NCI-H2227 (cell line): ENCODE measurements at regions not wholly inside any gene's neighbourhood (a gene's known extent, or its start where the extent isn't known, plus 50 kb on each side); places are given as distances from the start of the nearest gene placed in this dataset.

Experiments used
- DNase-seq: peaks from one replicate; lab custom pipeline; 2025; ENCODE audit not compliant: unreplicated experiment; lab: John Stamatoyannopoulos, UW

GRCh38 chr2:240355001-240355891, 80.2 kb upstream of the GPC1 start:
- DNase-seq = no peak

DNA sequence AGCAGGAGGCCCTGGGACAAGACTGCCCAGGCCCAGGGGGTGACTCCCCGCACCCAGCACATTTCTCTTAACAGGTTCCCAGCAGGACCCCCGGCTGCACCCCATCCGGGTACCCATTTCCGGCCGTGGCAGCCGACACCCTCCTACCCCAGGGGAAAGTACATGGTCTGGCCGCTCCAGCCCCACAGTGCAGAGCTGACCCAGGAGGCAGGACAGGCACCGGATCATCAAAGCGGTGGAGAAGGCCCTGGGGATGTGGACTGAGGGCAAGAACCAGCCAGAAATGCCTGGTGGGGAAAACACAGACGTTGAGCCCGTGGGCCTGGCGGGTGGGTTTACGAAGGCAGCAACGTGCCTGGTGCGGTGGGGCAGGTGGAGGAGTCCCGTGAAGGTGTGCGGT, 79.5 kb upstream of the GPC1 start:
- DNase-seq = no peak

DNA sequence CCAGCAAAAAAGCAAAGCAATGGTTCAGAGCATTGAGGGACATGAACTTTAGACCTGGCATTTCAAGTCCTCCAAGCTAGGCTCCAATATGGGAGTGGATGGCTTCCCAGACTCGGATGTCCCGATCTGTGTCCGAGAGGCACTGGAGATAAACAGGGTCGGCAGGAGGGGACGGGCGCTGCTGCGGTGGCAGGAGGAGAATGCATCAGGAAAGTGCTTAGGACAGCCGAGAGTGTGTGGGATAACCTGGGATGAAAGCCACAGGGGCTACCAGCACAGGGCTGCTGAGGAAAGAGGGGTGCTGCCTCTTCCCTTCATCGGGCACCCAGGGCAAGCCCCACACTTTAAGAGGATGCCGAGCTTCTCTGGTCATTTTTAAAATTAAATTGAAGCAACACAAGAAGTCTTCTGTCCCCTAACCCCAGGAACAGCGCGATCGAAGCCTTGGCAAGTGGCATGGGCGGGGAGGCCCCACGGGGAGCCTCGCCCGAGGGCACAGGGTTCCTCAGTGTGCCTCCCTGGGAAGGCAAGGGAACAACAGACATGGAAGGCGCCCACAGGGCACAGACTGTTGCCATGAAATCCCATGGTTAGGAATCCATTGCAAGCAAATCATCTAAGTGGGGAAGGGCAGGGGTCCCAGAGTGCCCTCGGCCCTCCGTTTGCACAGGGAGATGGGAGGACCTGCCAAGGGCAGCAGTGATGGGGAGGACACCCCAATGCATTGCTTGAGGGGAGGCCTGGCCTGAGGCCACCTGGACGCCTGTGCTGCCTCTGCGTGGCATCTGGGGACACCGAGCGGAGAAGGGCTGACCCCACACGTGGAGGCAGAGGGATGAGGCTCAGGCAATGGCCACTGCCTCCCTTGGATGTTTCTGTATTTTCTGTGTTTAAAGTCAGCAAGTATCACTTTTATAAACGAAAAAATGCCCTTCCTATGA, 78.5 kb upstream of the GPC1 start:
- no peak for DNase-seq

- no peak for DNase-seq
These were observed 77.8 kb upstream of the GPC1 start for GRCh38 chr2:240357641-240358012.

GRCh38 chr2:240358080-240358479, 77.4 kb upstream of the GPC1 start:
- DNase-seq = no peak

DNA sequence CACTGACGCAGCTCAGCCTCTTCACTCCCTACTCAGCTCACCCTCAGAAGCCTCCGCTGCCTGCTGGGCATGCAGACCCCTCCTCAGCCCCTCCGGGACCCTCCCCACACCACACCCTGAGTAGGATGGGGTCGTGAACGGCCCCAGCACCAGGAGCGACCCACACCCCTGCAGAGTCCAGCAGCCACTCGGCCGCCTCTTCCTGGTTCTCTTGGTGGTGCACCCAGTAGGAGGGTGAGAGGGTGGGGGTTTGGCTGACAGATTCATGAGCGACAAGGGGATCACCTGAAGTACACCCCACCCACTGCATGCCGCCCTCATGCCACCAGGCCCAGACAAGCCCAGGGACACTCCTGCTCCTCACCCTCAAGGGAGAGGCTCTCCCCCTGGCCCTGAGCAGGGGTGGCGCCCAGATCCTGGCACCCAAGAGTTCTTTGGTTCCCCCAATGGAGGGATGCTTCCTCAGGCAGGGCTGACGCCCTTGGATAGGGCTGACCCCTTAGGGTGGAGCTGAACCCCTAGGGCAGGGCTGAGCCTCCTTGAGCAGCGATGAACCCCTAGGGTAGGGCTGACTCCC, 76.6 kb upstream of the GPC1 start:
- DNase-seq = no peak

- no peak for DNase-seq
These were observed 75.8 kb upstream of the GPC1 start for GRCh38 chr2:240359695-240360094.

DNA sequence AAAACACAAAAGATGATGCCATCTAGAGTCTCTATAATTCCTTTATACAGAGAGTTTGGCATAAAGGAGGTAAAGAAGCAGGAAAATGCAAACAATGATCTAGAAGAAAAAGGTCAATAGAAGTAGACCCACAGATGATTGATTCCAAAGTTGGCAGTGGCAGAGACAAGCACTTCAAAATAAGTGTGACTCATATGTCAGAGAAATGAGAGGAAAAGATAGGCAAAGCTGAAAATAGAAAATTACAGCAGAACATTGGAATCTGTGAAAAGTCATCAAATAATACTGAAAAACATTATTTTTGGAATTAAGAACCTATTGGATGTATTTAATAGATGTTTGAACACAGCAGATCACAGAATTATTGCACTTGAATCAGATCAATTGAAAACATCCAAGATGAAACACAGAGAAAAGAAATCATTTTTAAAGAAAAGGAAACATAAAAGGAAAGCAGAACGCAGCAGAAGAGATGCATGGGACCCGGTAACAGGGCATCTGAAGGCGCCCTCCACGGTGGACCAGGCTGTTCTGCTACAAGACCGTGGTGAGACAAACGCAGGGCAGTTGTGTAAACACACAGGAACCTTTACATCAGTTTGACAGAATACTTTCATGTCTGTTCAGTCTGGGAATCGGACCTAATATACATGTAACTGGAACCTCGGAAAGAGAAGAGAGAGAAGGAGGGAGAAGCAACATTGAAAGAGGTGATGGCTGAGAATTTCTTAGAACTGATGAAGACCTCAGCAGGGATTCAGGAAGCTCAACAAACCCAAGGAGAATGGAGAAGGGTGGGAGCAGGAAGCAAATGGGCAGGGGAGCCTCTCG, 74.6 kb upstream of the GPC1 start:
- DNase-seq = no peak

- DNase-seq = no peak
These were observed 73.2 kb upstream of the GPC1 start for GRCh38 chr2:240362216-240362755.

GRCh38 chr2:240362826-240363745, 72.4 kb upstream of the GPC1 start:
- DNase-seq = no peak

- DNase-seq = no peak
These were observed 71.5 kb upstream of the GPC1 start for GRCh38 chr2:240363746-240364581.

GRCh38 chr2:240364582-240364960, 70.9 kb upstream of the GPC1 start:
- DNase-seq = no peak

DNA sequence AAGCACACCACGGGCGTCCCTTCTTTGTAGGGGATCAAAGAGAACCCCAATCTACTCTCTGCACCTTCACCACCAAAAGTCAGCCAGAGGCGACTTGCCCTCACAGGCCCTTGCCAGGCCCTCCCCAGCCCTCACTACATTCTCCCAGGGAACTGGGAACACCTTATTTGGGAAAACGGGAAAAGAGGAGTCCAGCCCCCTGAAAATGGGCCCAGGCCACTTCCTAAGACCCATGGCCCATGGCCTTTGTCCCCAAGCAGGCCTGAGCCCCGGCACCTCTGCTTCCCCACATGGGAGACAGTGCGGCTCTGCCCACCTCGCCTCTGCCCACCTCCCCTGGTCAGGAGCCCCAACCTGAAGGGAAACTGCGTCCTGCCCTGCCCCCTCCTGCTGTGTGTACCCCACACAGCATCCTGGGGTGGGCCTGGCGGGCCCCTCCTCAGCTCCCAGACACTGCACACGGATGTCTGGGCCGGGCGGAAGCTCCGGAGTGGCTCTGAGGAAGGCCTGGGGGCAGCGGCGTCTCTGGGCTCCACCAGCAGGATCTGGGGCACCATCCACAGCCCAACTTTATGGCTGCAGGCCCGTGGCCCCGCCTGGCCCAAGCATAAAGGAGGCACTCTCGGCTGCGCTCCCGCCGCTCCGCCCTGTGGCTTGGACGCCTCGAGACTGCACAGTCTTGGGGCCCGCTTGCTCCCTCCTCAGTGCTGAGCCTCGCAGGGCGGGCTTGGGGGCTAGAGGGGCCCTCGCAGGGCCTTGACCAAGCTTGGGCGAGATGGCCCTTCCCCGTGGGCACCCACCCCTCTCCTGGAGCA, 70.3 kb upstream of the GPC1 start:
- no peak for DNase-seq

DNA sequence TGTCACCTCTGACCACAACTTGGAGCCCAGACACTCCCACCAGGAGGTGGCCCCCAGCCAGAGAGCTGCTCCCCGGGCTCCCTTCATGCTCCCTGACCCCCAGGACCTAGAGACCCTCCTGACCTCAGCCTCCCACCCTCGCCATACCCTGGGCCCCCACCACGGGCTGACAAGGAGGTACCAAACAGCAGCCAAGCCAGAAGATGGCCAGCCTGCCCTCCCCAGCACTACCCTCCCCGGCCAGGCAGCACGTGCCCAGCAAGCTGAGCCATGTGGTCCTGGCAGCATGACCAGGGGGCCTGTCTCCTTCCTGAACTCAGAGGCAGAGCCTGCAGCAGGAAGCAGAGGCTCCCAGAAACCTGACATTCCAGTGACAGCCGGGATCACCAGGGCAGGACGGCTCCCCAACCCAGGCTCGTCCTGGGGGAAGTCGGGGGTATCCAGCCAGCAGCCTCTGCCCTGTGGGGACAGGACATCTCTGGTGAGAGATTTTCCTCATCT, 69.4 kb upstream of the GPC1 start:
- no peak for DNase-seq

GRCh38 chr2:240366901-240367300, 68.6 kb upstream of the GPC1 start:
- no peak for DNase-seq

DNA sequence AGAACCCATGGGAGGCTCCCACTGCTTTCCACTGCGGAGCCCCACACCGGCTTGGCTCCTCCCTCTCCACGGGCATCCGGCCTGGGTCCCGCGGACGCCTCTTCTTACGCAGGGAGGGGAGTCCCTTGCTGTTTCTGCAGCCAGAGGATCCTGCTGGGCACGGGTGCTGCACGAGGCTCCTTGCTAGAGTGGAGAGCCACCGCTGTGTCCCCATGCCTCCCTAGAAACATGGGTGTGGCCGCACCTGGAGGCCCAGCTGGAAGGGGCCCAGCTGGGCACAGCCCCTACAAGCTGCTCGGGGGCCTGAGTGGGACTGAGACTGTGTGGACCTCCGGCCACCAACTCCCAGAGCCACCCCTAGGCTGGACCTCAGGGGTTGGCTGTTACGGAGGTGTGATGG, 67.7 kb upstream of the GPC1 start:
- no peak for DNase-seq

- DNase-seq = no peak
These were observed 66.6 kb upstream of the GPC1 start for GRCh38 chr2:240368781-240369331.
